ENCODE measurements at regions not wholly inside any gene's neighbourhood (a gene's known extent, or its start where the extent isn't known, plus 50 kb on each side); places are given as distances from the start of the nearest gene placed in this dataset.

GRCh38 chr21:35484851-35485250, 435.7 kb upstream of the RUNX1 start:
- Histone ChIP-seq H3K4me2 (ENCODE audit: low read length) (no peak overlapping the region), H3K4me3 (ENCODE audit: low read length) (no peak overlapping the region), H3F3A (ENCODE audit: control insufficient read depth, insufficient read depth) (no peaks in the 10 kb centered on the region), H3K79me2 (ENCODE audit: control insufficient read depth, low read length) (no peaks in the 10 kb centered on the region), H3K4me1 (ENCODE audit: control insufficient read depth, low read length) (no peaks in the 10 kb centered on the region), H4K20me1 (ENCODE audit: control insufficient read depth, insufficient read depth, low read depth, low read length) (no peaks in the 10 kb centered on the region), H3K27me3 (ENCODE audit: control insufficient read depth, low read length) (peaks cover 22% of the 10 kb centered on the region), H3K27ac (ENCODE audit: low read depth, low read length) (no peak overlapping the region), H3K9me2 (replicated peaks; ENCODE audit: control insufficient read depth, low read length) (no peaks in the 10 kb centered on the region), H3K36me3 (ENCODE audit: control insufficient read depth, low read length) (no peaks in the 10 kb centered on the region), H3K9me3 (ENCODE audit: control insufficient read depth, insufficient read depth, low read length) (no peaks in the 10 kb centered on the region)
- no peak for TF ChIP-seq EZH2phosphoT487 (IDR thresholded peaks at IDR 0.05; ENCODE audit: borderline replicate concordance, low read length)
- no peak for TF ChIP-seq CTCF (IDR thresholded peaks at IDR 0.05; ENCODE audit: low read depth, low read length, poor library complexity, severe bottlenecking)

GRCh38 chr21:35484032-35484431, 434.9 kb upstream of the RUNX1 start:
- no peak overlapping the region for H3K27ac ChIP-seq (ENCODE audit: low read depth, low read length)
- no peak overlapping the region for H3K4me2 ChIP-seq (ENCODE audit: low read length)

GRCh38 chr21:35482933-35483662, 434.0 kb upstream of the RUNX1 start:
- Histone ChIP-seq H3K79me2 (ENCODE audit: control insufficient read depth, low read length) (no peaks in the 10 kb centered on the region), H3K9me2 (replicated peaks; ENCODE audit: control insufficient read depth, low read length) (no peaks in the 10 kb centered on the region), H3K4me1 (ENCODE audit: control insufficient read depth, low read length) (no peaks in the 10 kb centered on the region), H3K4me3 (ENCODE audit: low read length) (no peak overlapping the region), H3K9me3 (ENCODE audit: control insufficient read depth, insufficient read depth, low read length) (no peaks in the 10 kb centered on the region), H3F3A (ENCODE audit: control insufficient read depth, insufficient read depth) (no peaks in the 10 kb centered on the region), H3K4me2 (ENCODE audit: low read length) (no peak overlapping the region), H3K27me3 (ENCODE audit: control insufficient read depth, low read length) (peaks cover 28% of the 10 kb centered on the region), H3K27ac (ENCODE audit: low read depth, low read length) (no peak overlapping the region), H3K36me3 (ENCODE audit: control insufficient read depth, low read length) (no peaks in the 10 kb centered on the region), H4K20me1 (ENCODE audit: control insufficient read depth, insufficient read depth, low read depth, low read length) (no peaks in the 10 kb centered on the region)
- TF ChIP-seq EZH2phosphoT487 (IDR thresholded peaks at IDR 0.05; ENCODE audit: borderline replicate concordance, low read length) = no peak
- no peak for TF ChIP-seq CTCF (IDR thresholded peaks at IDR 0.05; ENCODE audit: low read depth, low read length, poor library complexity, severe bottlenecking)

More at GRCh38 chr21:35484032-35484431, 434.9 kb upstream of the RUNX1 start:
- no peaks in the 10 kb centered on the region for H4K20me1 ChIP-seq (ENCODE audit: control insufficient read depth, insufficient read depth, low read depth, low read length)
- H3K79me2 ChIP-seq (ENCODE audit: control insufficient read depth, low read length) = no peaks in the 10 kb centered on the region
- no peaks in the 10 kb centered on the region for H3K4me1 ChIP-seq (ENCODE audit: control insufficient read depth, low read length)
- H3K36me3 ChIP-seq (ENCODE audit: control insufficient read depth, low read length) = no peaks in the 10 kb centered on the region
- H3K9me3 ChIP-seq (ENCODE audit: control insufficient read depth, insufficient read depth, low read length) = no peaks in the 10 kb centered on the region
- no peaks in the 10 kb centered on the region for H3F3A ChIP-seq (ENCODE audit: control insufficient read depth, insufficient read depth)
- H3K4me3 ChIP-seq (ENCODE audit: low read length) = no peak overlapping the region
- H3K9me2 ChIP-seq (replicated peaks; ENCODE audit: control insufficient read depth, low read length) = no peaks in the 10 kb centered on the region
- peaks cover 25% of the 10 kb centered on the region for H3K27me3 ChIP-seq (ENCODE audit: control insufficient read depth, low read length)
- TF ChIP-seq EZH2phosphoT487 (IDR thresholded peaks at IDR 0.05; ENCODE audit: borderline replicate concordance, low read length) = no peak
- TF ChIP-seq CTCF (IDR thresholded peaks at IDR 0.05; ENCODE audit: low read depth, low read length, poor library complexity, severe bottlenecking) = no peak

Measured in DOHH2 (cell line).